ENCODE measurements at regions not wholly inside any gene's neighbourhood (a gene's known extent, or its start where the extent isn't known, plus 50 kb on each side); places are given as distances from the start of the nearest gene placed in this dataset.

- Mint-ChIP-seq H3K4me1 (peaks cover 2% of the 10 kb centered on the region), H3K4me3 (no peak overlapping the region), H3K27ac (no peak overlapping the region), H3K27me3 (peaks cover 8% of the 10 kb centered on the region), H3K36me3 (ENCODE audit: low read depth) (no peaks in the 10 kb centered on the region)
- ATAC-seq, result no peak
- H3K9me3 ChIP-seq (ENCODE audit: control insufficient read depth, low read length, poor library complexity, severe bottlenecking), result no peaks in the 10 kb centered on the region
- no peak for DNase-seq
Observed at GRCh38 chr9:118290116-118290515, 585.9 kb downstream of the TLR4 start.

GRCh38 chr9:118295413-118295812, 591.2 kb downstream of the TLR4 start:
- peaks cover 16% of the 10 kb centered on the region for H3K27me3 Mint-ChIP-seq
- no peaks in the 10 kb centered on the region for H3K36me3 Mint-ChIP-seq (ENCODE audit: low read depth)
- H3K4me3 Mint-ChIP-seq, result no peak overlapping the region
- no peaks in the 10 kb centered on the region for H3K4me1 Mint-ChIP-seq
- H3K9me3 ChIP-seq (ENCODE audit: control insufficient read depth, low read length, poor library complexity, severe bottlenecking), result no peaks in the 10 kb centered on the region
- H3K27ac Mint-ChIP-seq, result no peak overlapping the region
- ATAC-seq (no peak), DNase-seq (no peak)

GRCh38 chr9:118302721-118303120, 598.5 kb downstream of the TLR4 start:
- H3K36me3 Mint-ChIP-seq (ENCODE audit: low read depth), result no peaks in the 10 kb centered on the region
- DNase-seq (no peak), ATAC-seq (no peak)

GRCh38 chr9:118303216-118303615, 599.0 kb downstream of the TLR4 start:
- Mint-ChIP-seq H3K27me3 (peaks cover 12% of the 10 kb centered on the region), H3K27ac (no peak overlapping the region)
- ATAC-seq, result no peak

More at GRCh38 chr9:118302721-118303120, 598.5 kb downstream of the TLR4 start:
- no peaks in the 10 kb centered on the region for H3K9me3 ChIP-seq (ENCODE audit: control insufficient read depth, low read length, poor library complexity, severe bottlenecking)
- Mint-ChIP-seq H3K4me3 (no peak overlapping the region), H3K4me1 (no peaks in the 10 kb centered on the region), H3K27ac (no peak overlapping the region), H3K27me3 (peaks cover 12% of the 10 kb centered on the region)

GRCh38 chr9:118305331-118305730, 601.1 kb downstream of the TLR4 start:
- H3K4me3 Mint-ChIP-seq, result no peak overlapping the region
- H3K27me3 Mint-ChIP-seq, result peaks cover 12% of the 10 kb centered on the region
- no peak overlapping the region for H3K27ac Mint-ChIP-seq
- no peaks in the 10 kb centered on the region for H3K9me3 ChIP-seq (ENCODE audit: control insufficient read depth, low read length, poor library complexity, severe bottlenecking)
- no peaks in the 10 kb centered on the region for H3K36me3 Mint-ChIP-seq (ENCODE audit: low read depth)
- ATAC-seq, result no peak
- DNase-seq, result no peak
- H3K4me1 Mint-ChIP-seq, result no peaks in the 10 kb centered on the region

More at GRCh38 chr9:118303216-118303615, 599.0 kb downstream of the TLR4 start:
- Mint-ChIP-seq H3K36me3 (ENCODE audit: low read depth) (no peaks in the 10 kb centered on the region), H3K4me1 (no peaks in the 10 kb centered on the region), H3K4me3 (no peak overlapping the region)
- H3K9me3 ChIP-seq (ENCODE audit: control insufficient read depth, low read length, poor library complexity, severe bottlenecking), result no peaks in the 10 kb centered on the region
- no peak for DNase-seq

GRCh38 chr9:118306801-118307200, 602.6 kb downstream of the TLR4 start:
- H3K9me3 ChIP-seq (ENCODE audit: control insufficient read depth, low read length, poor library complexity, severe bottlenecking), result no peaks in the 10 kb centered on the region
- no peak for DNase-seq
- Mint-ChIP-seq H3K4me3 (no peak overlapping the region), H3K36me3 (ENCODE audit: low read depth) (no peaks in the 10 kb centered on the region), H3K4me1 (no peaks in the 10 kb centered on the region), H3K27me3 (peaks cover 12% of the 10 kb centered on the region), H3K27ac (no peak overlapping the region)
- no peak for ATAC-seq

- no peaks in the 10 kb centered on the region for H3K9me3 ChIP-seq (ENCODE audit: control insufficient read depth, low read length, poor library complexity, severe bottlenecking)
- no peak for DNase-seq
- Mint-ChIP-seq H3K27ac (no peak overlapping the region), H3K36me3 (ENCODE audit: low read depth) (no peaks in the 10 kb centered on the region), H3K4me3 (no peak overlapping the region), H3K4me1 (no peaks in the 10 kb centered on the region), H3K27me3 (no peaks in the 10 kb centered on the region)
- no peak for ATAC-seq
Observed at GRCh38 chr9:118313965-118314364, 609.8 kb downstream of the TLR4 start.

- ATAC-seq (no peak), DNase-seq (no peak)
- Mint-ChIP-seq H3K27me3 (no peaks in the 10 kb centered on the region), H3K27ac (no peak overlapping the region), H3K4me1 (no peaks in the 10 kb centered on the region), H3K36me3 (ENCODE audit: low read depth) (no peaks in the 10 kb centered on the region), H3K4me3 (no peak overlapping the region)
- H3K9me3 ChIP-seq (ENCODE audit: control insufficient read depth, low read length, poor library complexity, severe bottlenecking), result no peaks in the 10 kb centered on the region
Observed at GRCh38 chr9:118316831-118317343, 612.7 kb downstream of the TLR4 start.

- no peak for DNase-seq
- no peaks in the 10 kb centered on the region for H3K36me3 Mint-ChIP-seq (ENCODE audit: low read depth)
- no peaks in the 10 kb centered on the region for H3K4me1 Mint-ChIP-seq
- ATAC-seq, result no peak
- no peak overlapping the region for H3K4me3 Mint-ChIP-seq
- H3K9me3 ChIP-seq (ENCODE audit: control insufficient read depth, low read length, poor library complexity, severe bottlenecking), result no peaks in the 10 kb centered on the region
- no peaks in the 10 kb centered on the region for H3K27me3 Mint-ChIP-seq
- H3K27ac Mint-ChIP-seq, result no peak overlapping the region
Observed at GRCh38 chr9:118318770-118319431, 614.7 kb downstream of the TLR4 start.

GRCh38 chr9:118321788-118322187, 617.6 kb downstream of the TLR4 start:
- H3K4me1 Mint-ChIP-seq, result no peaks in the 10 kb centered on the region
- no peak overlapping the region for H3K27ac Mint-ChIP-seq
- no peak overlapping the region for H3K4me3 Mint-ChIP-seq

GRCh38 chr9:118324706-118325105, 620.5 kb downstream of the TLR4 start:
- DNase-seq, result no peak
- Mint-ChIP-seq H3K4me3 (no peak overlapping the region), H3K27ac (no peak overlapping the region), H3K27me3 (no peaks in the 10 kb centered on the region), H3K36me3 (ENCODE audit: low read depth) (no peaks in the 10 kb centered on the region), H3K4me1 (no peaks in the 10 kb centered on the region)
- ATAC-seq, result no peak
- no peaks in the 10 kb centered on the region for H3K9me3 ChIP-seq (ENCODE audit: control insufficient read depth, low read length, poor library complexity, severe bottlenecking)

More at GRCh38 chr9:118321788-118322187, 617.6 kb downstream of the TLR4 start:
- ATAC-seq (no peak), DNase-seq (no peak)
- Mint-ChIP-seq H3K36me3 (ENCODE audit: low read depth) (no peaks in the 10 kb centered on the region), H3K27me3 (no peaks in the 10 kb centered on the region)
- H3K9me3 ChIP-seq (ENCODE audit: control insufficient read depth, low read length, poor library complexity, severe bottlenecking), result no peaks in the 10 kb centered on the region

GRCh38 chr9:118325757-118326156, 621.6 kb downstream of the TLR4 start:
- Mint-ChIP-seq H3K36me3 (ENCODE audit: low read depth) (no peaks in the 10 kb centered on the region), H3K4me3 (no peak overlapping the region), H3K4me1 (no peaks in the 10 kb centered on the region), H3K27me3 (no peaks in the 10 kb centered on the region), H3K27ac (no peak overlapping the region)
- DNase-seq, result no peak
- ATAC-seq, result no peak
- H3K9me3 ChIP-seq (ENCODE audit: control insufficient read depth, low read length, poor library complexity, severe bottlenecking), result no peaks in the 10 kb centered on the region

GRCh38 chr9:118326326-118326725, 622.1 kb downstream of the TLR4 start:
- no peak overlapping the region for H3K27ac Mint-ChIP-seq
- H3K4me1 Mint-ChIP-seq, result no peaks in the 10 kb centered on the region
- ATAC-seq, result no peak
- no peaks in the 10 kb centered on the region for H3K9me3 ChIP-seq (ENCODE audit: control insufficient read depth, low read length, poor library complexity, severe bottlenecking)
- no peaks in the 10 kb centered on the region for H3K36me3 Mint-ChIP-seq (ENCODE audit: low read depth)
- DNase-seq, result no peak
- no peaks in the 10 kb centered on the region for H3K27me3 Mint-ChIP-seq
- H3K4me3 Mint-ChIP-seq, result no peak overlapping the region

All from T-helper 17 cell (primary cell).